NCI-H2171 treated with DMSO at 0.1 percent for 48 hours (cell line): ENCODE measurements at regions not wholly inside any gene's neighbourhood (a gene's known extent, or its start where the extent isn't known, plus 50 kb on each side); places are given as distances from the start of the nearest gene placed in this dataset.

Experiments
- DNase-seq: peaks from one replicate; lab custom pipeline; 2025; lab: John Stamatoyannopoulos, UW

DNA sequence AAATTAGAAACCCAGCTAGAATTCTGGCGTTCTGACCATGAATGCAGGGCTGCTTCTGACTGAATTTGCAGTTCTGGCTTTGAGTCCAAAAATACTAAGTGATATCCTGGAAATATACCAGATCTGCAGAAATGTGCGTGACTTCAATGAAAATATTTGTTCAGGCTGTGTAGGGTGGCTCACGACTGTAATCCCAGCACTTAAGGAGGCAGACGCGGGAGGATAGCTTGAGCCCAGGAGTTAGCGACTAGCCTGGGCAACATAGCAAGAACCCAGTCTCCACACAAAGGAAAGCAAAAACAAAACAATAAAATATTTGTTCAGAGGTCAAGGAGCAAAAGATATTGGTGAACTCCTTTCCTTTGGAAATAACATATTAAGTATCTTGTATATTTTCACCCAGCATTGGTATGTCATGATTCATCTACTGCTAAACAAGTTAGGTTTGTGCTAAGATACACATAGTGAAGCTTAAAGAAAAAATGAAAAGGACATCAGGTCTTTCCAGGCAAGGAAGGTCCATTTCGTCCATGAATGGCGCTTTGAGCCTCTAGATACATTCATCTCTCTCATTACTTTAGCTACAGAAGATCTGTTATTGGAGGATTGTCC lies 239.2 kb downstream of the CMPK2 start:
- DNase-seq = no peak

DNA sequence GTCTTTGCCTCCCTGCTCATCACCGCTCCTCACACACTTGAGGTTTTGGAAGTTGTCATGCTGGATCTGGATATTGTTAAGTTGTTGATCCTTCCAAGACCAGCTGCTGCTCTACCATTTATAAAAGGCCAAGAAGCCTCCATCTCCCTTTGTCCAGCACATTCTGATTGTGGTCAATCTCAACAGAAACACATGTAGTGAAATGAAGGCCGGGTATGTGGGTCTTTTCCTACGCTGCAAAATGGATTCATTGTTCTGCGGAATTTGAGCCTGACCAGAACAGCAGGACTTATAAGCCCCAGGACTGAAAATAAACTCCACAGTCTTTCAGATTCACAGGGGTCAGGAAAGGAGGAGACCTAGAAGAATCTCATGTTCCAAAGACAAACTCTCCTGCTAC lies 238.4 kb downstream of the CMPK2 start:
- DNase-seq = no peak

DNA sequence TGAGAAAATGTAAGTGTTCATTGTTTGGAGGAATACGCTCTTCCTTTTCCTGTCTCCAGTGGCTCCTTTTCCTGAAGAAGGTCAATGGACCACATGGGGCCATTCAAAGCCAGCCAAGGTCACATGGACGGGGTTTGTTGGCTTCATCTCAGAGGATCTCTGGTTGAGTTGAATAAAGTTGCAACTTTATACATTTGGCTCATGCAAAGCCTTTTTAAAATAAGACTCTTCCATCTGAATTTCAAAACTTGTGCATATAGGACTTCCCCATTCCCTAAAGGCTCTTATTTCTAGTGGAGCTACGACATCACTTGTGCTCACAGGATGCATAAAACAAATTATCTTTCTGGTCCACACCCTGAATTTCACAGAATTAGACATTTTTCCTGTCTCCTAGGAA lies 235.5 kb downstream of the CMPK2 start:
- DNase-seq = no peak

DNA sequence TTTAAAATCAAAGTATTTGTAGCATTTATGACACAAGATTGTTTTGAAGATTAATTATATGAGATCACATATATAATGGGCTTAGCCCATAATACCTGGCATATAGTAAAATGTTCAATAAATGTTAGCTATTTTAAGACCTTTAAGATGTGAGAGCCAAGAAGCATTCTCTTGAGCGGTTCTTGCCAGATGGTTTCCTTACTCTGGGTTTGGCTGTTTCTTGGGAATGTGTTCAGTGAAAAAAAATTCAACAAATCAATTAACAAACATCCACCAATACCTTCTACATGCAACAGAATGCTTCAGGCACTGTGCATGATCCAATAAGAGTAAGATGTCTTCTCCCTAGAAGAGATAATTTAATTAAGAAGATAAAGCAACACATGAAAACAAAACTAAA lies 230.4 kb downstream of the CMPK2 start:
- no peak for DNase-seq

DNA sequence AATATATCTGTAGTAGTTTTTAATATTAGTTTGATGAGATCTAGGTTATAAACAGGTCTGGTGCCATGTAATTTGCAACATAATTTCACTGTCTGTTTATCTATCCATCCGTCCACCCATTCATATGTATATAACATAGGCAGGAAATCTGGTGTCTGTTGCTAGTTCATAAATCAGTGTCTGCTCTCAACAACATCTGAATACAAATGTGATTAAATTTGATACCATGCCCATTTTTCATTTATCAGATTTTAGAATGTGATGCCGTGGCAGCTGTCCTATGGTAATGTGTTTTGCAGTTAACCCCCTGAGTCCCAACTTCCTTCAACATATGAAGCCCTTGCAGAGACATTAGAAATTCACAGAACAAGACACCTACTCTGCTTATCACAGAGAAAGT lies 228.4 kb downstream of the CMPK2 start:
- DNase-seq = peak; percentile 96

DNA sequence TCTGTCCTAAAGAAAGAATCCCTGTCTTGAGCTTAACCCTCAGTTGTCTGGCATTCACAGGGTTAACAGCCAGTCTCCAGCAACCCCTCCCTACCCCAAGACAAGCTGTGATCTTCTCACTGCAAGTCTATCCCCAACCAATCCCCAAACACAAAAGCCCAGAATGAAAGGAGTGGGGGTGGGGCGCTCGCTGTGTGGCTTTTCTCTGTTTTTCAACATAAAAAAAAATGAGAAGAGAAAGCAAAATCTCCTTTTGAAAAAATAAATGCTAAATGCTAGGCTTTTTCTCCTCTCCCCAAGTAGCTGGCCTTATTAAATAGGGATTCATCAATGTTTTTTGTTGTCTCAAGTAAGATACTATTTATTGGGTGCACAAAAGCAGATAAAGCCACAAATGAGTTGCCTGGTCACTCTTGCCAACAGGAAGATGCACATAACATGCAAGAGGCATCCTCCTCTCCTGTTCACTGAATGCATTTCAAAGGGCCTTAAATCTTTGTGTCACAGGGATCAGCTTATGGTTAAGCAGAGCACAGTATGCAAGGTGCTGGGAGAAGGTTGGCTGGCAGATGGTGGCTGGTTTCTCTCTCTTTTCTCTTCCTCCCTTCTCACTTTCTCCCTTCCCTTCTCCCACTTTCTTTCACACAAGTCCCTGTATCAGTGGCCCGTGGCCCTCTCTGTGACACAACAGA lies 225.6 kb downstream of the CMPK2 start:
- peak; percentile 96 for DNase-seq

DNA sequence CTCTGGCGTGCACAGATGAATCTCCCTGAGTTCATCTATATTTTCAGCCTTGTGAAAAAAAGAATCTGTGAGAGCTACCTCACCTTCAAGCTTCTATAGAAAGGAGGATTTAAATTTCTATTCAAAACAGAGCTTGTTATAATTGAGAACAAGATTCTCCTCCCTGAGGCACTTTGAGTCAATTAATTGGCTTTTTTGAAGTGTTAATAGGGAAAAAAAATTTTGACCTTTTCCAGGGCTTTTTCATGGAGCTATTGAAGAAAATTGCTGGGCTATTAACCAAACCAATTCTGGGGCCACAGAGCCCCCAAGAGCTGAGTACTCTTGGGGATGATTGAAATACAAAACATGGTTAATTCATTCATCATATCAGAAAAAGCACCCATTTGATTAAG lies 225.1 kb downstream of the CMPK2 start:
- DNase-seq = no peak

DNA sequence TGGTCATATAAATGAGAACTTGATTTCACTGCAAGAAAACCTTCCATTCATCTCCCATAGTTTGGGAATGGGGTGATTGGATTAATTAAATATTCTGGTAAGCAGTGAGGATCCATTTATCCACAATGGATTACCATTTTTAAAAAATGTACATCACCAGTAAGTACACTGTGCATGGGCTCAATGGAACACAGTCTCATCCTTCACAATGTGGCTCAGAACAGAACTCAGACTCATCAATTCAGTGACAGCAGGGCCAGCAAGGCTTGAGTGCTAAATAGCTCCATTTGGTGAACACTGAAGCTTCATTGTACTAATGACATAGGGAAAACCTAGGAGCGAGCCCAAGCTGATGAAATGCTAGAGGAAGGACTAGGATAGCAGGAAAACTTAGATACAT lies 223.8 kb downstream of the CMPK2 start:
- peak; percentile 98 for DNase-seq

DNA sequence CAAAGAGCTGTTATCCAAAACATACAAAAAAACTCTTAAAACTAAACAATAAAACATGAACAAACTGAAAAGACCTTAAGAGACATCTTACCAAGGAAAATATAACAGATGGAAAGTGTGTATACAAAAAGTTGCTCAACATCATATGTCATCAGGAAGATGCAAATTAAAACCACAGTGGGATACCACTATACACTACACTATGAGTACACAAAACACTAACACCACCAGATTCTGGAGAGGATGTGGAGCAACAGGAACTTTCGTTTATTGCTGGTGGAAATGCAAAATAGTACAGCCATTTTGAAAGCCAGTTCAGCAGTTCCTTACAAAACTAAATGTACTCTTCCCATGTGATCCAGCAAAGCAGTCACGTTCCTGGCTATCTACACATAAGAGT lies 221.4 kb downstream of the CMPK2 start:
- DNase-seq = no peak

DNA sequence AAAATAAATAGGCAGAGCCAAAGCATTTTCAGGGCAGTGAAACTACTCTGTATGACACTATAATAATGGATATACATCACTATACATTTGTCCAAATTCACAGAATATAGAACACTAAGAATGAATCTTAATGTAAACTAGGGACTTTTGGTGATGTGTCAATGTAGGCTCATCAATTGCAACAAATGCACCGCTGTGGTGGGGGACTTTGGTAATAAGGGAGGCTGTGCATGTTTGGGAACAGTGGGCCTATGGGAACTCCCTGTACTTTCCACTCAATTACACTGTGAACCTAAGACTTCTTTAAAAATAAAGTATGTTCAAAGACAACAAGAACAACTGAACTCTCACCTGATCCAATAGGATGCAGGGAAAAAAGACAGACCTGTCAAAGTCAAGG lies 220.7 kb downstream of the CMPK2 start:
- no peak for DNase-seq

DNA sequence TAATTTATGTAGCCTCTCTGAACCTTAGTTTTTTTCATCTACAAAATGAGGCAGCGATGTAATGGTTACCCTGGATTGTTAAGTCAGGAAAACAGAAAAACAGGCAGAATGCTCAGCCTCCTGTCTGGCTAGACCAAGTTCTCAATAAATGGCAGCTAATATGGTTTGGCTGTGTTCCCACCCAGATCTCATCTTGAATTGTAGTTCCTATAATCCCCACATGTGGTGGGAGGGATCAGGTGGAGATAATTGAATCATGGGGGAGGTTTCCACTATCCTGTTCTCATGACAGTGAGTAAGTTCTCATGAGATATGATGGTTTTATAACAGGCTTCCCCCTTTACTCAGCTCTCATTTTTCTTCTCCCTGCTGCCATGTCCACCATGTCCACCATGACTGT lies 220.0 kb downstream of the CMPK2 start:
- peak; percentile 44 for DNase-seq

DNA sequence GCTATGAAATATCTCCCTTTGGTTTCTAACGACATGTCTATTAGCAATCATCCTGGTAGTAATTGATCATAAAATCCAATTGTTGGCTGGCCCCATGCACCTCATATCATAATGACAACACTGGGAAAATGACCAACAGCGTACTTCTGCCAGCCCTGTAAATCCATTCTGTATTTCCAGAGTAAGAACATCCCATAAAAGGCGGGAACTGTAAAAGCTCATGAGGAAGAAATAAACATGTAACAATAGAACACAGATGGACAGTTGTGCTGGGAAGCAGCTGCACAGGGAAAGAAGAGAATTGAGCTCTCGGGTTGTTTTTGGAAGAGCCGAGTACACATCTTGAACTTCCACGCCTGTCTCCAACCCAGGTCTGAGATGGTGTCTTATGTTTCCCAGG lies 218.7 kb downstream of the CMPK2 start:
- peak; percentile 38 for DNase-seq

DNA sequence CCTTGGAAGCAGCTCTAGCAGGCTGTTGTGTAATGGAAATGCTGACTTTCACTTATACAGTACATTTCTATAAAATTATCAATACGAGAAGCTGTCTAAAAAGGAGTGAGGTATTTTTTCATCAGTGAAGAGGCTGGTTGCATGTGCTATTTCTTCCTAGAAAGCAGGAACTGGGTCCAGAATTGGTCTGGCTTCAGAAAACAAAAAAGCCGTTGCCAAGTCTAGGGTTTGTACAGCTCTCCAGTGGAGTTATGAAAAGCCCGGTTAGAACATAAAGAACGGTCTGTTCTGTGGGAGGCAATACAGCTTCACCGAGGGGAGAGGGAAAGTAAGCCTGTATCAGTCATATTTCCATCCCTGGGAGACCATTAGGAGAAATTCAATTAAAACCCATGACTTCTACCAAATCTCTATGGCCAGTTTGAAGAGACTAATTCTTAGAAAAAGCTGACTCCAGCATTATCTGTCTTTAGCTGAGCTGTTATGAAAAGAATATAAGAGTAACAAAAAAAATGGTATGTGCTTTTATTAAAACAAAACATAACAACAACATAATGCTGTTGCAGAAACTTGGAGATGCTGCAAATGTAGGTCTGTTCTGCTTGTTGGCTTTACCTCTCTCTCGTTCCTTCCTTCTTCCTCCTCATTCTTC lies 217.0 kb downstream of the CMPK2 start:
- no peak for DNase-seq

DNA sequence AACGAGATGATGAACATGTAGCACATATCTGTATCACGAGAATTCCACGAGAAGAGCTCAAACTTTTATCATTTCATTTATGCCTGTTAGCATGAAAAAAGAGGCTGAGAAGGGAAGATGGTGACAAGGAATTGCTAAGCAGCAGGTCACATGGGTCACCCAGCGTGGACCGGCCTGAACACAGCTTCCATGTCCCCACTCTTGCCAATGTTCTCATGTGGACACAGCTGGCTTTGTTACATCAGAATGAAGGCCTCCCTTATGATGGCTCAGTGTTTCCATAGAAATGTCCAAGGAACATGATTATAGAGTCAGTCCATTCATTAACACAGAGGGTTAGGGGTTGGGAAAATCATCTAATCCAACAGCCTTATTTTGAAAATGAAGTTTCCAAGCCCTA lies 215.4 kb downstream of the CMPK2 start:
- no peak for DNase-seq

DNA sequence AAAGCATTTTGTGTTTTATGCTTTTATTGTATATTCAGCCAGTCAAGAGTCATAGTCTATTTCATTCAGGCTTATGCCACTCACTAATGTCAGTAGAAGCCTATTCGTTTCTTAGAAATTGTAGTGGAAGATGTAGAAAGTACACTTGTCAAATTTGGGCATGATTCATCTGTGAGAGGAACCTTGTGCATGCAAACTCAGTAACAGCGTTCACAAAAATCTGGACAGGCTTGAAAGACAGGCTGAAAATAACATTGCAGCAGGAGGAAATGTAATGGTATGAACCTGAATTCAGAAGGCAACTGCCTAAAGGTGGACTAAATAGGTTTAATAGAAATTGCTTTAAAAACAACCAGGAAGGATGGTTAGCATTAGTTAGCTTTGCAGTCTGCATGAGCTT lies 213.5 kb downstream of the CMPK2 start:
- DNase-seq = no peak

DNA sequence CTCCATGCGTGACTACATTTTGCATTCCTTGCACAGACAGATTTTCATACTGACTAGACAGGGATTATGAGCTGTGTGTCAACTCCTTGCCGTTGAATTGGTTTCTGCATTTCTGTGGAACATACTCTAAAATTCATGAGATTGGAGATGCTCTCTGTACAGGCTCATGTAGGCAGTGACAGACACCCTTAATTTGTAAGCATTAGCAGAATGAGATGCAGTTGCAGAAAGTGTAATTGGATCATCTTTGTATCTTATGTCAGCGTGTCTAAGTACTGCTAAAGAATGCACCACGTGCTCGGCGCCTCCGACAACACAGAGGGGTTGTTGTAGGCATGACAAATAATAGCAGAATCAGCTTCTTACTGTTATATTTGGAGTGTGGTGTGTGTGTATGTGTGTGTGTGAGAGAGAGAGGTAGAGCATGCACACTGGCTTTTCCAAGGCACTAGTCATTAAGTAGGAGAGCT lies 212.4 kb downstream of the CMPK2 start:
- peak; percentile 33 for DNase-seq

DNA sequence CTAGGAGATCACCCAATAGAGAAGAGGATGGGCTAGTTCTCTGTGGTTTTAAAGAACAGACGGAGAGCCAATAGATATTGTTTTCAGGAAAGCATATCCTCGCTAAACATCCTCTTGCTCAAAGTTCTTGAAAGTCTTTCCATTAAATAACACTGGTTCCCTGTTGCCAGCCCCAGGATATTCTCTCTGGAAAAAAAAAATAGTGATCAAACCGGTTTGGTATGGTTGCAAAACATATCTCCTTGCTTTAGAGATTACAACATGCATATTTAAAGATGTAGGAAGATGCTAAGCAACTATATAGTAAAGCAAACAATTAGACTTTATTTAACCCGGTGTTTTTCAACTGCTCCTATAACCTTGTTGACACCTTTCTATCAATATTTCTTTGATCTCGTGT lies 211.4 kb downstream of the CMPK2 start:
- DNase-seq = no peak

DNA sequence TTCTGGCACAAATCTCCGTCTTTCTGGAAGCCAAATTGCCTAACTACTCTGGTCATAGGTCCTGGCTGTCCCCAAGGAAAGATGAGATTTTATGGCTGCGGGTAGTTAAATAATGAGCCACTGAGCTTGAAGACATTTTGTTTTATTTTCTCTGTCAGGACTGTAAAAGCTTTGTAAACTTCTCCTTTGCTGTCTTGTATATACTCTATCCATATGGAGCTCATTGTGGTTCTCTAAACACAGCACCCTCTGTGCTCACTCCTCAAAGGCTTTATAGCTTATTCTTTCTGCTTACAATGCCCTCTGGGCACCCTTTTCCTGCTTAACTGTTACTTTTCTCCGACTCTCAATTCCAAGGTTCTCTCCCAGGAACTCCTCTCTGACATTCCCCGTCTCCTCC lies 209.1 kb downstream of the CMPK2 start:
- DNase-seq = no peak

DNA sequence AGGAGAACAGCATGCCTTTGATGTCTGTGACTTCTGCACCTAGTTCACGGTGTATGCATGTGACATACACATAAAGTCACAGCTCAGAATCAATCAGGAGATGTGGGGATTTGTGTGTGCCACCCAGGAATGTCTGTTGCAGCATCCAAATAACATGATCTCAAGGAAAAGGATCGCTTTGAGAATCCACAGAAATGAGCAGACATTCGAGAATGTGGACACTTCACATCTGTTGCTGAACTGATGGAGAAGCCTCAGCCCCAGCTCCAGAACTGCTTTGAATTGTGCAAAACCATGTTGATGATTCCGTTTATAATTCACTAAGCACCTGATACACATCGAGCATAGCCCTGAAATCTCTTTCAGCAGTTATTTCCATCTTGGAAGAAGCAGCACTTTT lies 208.6 kb downstream of the CMPK2 start:
- no peak for DNase-seq

DNA sequence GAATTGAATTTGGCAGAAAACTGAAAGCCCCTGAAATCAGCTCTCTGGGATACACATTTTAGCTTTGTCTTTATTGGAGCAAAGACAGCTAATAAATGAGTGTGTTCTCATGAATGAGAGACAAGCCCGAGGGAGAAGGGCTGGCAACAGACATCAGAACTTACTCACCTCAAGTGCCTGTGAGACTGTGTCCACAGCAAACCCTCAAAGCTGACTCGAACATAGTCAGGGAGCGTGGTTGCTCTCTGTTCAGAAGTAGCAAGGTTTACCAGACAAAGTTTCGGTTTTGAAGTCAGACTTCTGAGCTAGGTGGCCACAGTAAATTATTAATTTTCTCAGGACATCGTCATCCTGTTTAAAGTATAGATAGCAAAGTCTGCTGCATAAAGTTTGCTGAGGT lies 207.9 kb downstream of the CMPK2 start:
- DNase-seq = no peak

DNA sequence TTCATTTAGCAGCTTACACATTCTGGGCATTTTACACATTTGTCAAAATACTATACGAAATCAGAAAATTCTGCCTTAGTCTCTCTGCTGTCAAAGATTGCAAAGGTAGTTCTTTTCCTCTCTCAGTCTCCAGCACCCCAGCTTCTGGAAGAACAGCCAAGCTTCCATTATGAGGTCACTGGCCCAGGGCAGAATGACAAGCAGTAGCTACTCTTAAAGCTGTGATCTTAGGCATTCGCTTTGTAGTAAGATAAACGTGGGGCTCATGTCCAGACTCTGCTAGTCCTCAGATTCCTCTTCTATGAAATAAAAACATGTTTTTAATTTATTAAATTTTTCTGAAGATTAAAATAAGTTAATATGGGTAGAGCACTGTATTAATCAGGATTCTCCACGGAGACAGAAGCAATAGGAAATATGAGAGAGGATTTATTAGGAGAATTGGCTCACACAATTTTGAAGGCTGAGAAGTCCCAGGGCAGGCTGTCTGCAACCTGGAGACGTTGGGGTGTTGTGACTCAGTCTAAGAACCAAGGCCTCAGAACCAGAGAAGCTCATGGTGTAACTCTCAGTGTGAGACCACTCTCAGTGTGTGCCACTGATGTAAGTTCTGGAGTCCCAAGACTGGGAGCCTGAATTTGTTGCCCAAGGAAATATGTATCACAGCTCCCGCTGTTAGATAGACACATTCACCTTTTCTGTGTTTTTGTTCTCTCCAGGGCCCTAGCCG lies 201.2 kb downstream of the CMPK2 start:
- DNase-seq = no peak

DNA sequence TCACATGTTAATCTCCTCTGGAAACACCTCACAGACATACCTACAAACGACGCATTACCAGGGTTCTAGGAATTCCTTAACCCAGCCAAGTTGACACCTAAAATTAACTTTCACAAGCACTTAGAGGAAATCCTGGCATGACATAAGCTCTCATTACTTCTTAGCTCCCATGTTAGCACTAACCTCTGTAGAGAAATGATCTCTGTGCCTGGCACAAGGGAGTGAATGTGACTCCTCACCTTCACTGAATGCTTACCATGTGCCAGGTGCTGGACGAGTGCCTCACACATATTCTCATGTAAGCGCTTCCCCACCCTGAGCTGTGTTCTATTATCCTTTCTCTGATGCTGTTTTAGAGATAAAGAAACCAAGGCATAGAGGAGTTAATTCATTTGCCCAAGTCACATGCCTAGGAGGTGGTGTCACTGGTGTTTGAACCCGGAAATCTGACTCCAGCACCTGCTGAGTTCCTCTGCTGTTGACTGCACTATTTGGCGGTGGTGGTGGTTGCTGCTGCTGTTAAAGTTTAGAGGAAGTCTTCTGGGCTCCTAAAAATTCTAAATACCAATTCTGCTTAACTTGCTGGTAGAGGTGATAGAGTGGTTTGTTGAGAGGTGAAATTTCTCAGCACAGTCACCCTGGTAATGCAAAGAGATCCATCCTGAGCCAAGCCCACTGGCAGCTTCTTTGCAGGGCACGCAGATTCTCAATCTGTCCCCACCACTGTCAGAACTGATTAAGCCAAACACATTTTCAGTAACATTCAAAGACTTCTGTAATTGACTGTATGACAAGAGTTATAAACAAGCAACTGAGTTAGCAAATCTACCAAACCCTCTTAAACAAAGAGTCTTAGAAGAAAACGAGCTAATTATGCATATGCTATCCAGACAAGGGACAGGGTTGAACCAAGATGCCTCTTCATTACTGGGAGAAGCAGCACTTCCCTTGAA lies 200.3 kb downstream of the CMPK2 start:
- no peak for DNase-seq
